ENCODE measurements at regions not wholly inside any gene's neighbourhood (a gene's known extent, or its start where the extent isn't known, plus 50 kb on each side); places are given as distances from the start of the nearest gene placed in this dataset.

DNA sequence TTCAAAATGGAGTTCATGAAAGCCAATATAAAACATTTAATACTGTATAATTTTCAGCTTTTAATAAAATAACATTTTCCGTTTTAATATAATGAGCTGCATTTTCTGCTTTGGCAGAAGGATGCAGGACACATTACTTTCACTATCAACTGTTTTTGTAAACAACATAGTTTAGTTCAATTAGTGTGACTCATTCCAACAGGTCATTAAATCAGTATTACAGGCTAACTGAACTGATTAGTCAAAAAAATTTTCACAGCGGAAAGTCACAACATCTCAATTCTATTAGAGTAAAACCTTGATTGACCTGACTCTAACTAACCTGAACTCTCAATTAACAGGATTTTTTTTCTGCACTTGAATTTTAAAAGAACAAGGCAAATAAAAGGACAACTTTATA, 151.2 kb upstream of the AMOT start:
- TF ChIP-seq, protein P1, sequence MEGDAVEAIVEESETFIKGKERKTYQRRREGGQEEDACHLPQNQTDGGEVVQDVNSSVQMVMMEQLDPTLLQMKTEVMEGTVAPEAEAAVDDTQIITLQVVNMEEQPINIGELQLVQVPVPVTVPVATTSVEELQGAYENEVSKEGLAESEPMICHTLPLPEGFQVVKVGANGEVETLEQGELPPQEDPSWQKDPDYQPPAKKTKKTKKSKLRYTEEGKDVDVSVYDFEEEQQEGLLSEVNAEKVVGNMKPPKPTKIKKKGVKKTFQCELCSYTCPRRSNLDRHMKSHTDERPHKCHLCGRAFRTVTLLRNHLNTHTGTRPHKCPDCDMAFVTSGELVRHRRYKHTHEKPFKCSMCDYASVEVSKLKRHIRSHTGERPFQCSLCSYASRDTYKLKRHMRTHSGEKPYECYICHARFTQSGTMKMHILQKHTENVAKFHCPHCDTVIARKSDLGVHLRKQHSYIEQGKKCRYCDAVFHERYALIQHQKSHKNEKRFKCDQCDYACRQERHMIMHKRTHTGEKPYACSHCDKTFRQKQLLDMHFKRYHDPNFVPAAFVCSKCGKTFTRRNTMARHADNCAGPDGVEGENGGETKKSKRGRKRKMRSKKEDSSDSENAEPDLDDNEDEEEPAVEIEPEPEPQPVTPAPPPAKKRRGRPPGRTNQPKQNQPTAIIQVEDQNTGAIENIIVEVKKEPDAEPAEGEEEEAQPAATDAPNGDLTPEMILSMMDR (IDR thresholded peaks at IDR 0.05) = no peak
- TF ChIP-seq POLR2A (IDR thresholded peaks at IDR 0.05) = no peak
- TF ChIP-seq POLR2AphosphoS5 (IDR thresholded peaks at IDR 0.05) = no peak

Measured in gastroesophageal sphincter (tissue), 3 donors.